IgD-negative memory B cell (primary cell): ENCODE measurements at regions not wholly inside any gene's neighbourhood (a gene's known extent, or its start where the extent isn't known, plus 50 kb on each side); places are given as distances from the start of the nearest gene placed in this dataset.

Experiments
- H3K27ac Mint-ChIP-seq, 3 donors: one replicate each; pipeline ENCODE4 v1.8.0; 2020 to 2022; ENCODE audit warnings: mild to moderate bottlenecking in 3 of 3, mixed read lengths in 3 of 3, moderate library complexity in 1 of 3
- H3K27me3 Mint-ChIP-seq: one replicate; pipeline ENCODE4 v1.8.0; 2021; ENCODE audit warnings: mixed read lengths
- H3K36me3 Mint-ChIP-seq: one replicate; pipeline ENCODE4 v1.8.0; 2020; ENCODE audit warnings: mild to moderate bottlenecking, mixed read lengths
- H3K4me1 Mint-ChIP-seq, 3 donors: one replicate each; pipeline ENCODE4 v1.8.0; 2020 to 2022; ENCODE audit warnings: mixed read lengths in 3 of 3, mild to moderate bottlenecking in 1 of 3
- H3K4me3 Mint-ChIP-seq, 4 donors: one replicate each; pipeline ENCODE4 v1.8.0; 2020 to 2022; ENCODE audit warnings: mild to moderate bottlenecking in 4 of 4, mixed read lengths in 4 of 4, moderate library complexity in 3 of 4
- H3K9me3 Mint-ChIP-seq, 3 donors: one replicate each; pipeline ENCODE4 v1.8.0; 2020 to 2021; ENCODE audit warnings: mixed read lengths in 3 of 3, mild to moderate bottlenecking in 1 of 3

DNA sequence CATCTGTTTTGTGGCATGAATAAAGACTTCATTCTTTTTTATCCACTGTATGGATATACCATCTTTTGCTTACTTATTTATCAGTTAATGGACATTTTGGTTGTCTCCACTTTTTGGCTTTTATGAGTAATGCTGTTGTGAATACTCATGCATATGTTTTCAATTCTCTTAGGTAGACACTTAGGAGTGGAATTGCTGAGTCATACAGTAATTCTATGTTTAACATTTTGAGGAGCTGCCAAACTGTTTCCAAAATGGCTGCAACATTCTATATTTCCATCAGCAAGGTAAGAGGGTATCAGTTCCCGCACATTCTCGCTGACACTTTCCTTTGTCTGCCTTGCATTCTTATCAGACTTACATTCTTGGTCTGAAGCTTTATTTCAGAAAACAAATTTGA, 191.1 kb downstream of the WNT5A start:
- Mint-ChIP-seq H3K36me3 (no peaks in the 10 kb centered on the region), H3K9me3 (peaks cover 1 to 14% (median 6%) of the 10 kb centered on the region in 3 donors), H3K27me3 (no peaks in the 10 kb centered on the region), H3K4me3 (no peak overlapping the region), H3K27ac (no peak overlapping the region), H3K4me1 (no peaks in the 10 kb centered on the region)

DNA sequence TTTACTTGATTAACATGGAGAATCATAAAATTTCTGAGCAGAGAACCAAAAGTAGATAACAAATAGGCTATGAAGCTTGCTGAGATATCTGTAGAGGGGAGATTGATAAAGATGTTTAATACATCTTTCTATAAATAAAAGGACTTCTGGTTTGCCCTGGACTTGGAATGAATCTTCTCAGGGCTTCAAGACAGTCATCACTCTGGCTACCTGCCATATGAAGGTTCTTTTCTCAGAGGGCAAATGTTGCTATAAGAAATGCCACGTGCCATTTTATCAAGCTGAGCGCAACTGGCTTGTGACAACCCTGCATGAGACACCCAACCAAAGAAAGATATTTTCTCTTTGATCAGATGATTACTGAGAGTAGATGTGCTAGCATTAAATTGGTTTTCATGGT, 192.5 kb downstream of the WNT5A start:
- H3K27ac Mint-ChIP-seq = no peak overlapping the region
- no peaks in the 10 kb centered on the region for H3K27me3 Mint-ChIP-seq
- no peaks in the 10 kb centered on the region for H3K4me1 Mint-ChIP-seq

DNA sequence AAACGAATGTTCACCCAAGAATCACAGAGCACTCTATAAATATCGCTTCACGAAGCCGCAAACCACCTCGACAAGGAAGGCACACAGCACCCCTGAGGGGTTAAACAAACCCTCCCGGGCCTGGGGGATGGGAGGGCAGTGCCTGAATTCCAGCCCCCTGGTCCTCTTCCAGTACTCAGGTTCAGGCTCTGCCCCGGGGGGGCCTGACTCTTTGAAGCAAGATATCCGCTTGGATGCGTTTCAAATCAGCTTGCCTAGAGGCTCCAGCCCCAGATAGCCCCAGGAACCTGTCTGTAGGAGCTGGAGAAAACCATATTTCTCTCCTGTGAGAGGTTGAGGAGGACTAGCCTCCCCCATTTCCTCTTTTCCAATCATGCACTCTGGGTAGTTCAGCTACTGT, 194.7 kb downstream of the WNT5A start:
- Mint-ChIP-seq H3K4me3 (peak overlapping the region in 1 of 4 donors; percentile 39), H3K27me3 (no peaks in the 10 kb centered on the region), H3K36me3 (no peaks in the 10 kb centered on the region), H3K4me1 (no peaks in the 10 kb centered on the region), H3K9me3 (peaks cover 0 to 7% (median 1%) of the 10 kb centered on the region in 3 donors), H3K27ac (no peak overlapping the region)

More for the DNA sequence above, 192.5 kb downstream of the WNT5A start:
- no peaks in the 10 kb centered on the region for H3K36me3 Mint-ChIP-seq
- H3K4me3 Mint-ChIP-seq = no peak overlapping the region
- peaks cover 0 to 12% (median 3%) of the 10 kb centered on the region in 3 donors for H3K9me3 Mint-ChIP-seq

DNA sequence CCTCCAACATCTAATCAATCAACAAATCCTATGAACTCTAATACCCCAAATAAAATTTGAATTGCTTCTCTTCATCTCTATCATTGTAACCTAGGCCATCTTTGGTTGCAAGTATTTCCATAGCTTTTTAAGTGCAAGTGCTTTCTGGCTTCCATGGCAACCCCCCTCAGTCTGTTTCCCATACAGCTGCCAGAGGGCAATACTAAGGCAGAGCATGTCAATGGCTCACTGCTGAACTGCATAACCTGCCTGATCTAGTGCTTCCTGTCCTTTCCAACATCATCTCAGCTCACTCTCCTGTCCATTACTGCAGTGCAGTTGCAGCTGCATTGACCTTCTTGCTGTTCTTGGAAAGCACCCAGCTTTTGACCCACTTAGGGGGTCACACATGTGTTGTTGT, 198.4 kb downstream of the WNT5A start:
- H3K9me3 Mint-ChIP-seq = peaks cover 0 to 4% (median 0%) of the 10 kb centered on the region in 3 donors
- no peaks in the 10 kb centered on the region for H3K4me1 Mint-ChIP-seq
- no peaks in the 10 kb centered on the region for H3K36me3 Mint-ChIP-seq
- no peaks in the 10 kb centered on the region for H3K27me3 Mint-ChIP-seq
- H3K27ac Mint-ChIP-seq = no peak overlapping the region
- H3K4me3 Mint-ChIP-seq = no peak overlapping the region

DNA sequence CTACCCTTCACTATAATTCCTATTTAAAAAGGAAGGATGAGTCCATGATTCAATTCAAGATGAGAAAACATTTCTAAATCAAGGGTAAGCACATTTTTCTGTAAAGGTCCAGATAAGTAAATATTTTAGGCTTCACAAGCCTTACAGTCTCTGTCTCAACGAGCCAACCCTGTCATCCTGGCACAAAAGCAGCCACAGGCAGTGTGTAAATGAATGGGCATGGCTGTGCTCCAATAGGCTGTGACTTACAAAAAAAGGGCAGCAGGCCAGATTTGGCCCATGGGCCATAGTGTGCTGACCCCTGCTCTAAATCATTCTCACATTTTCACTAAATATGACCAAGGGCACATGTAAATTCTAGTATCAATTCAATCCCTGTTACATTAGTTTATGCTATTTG, 200.4 kb downstream of the WNT5A start:
- Mint-ChIP-seq H3K4me3 (no peak overlapping the region), H3K27ac (no peak overlapping the region), H3K36me3 (no peaks in the 10 kb centered on the region), H3K4me1 (no peaks in the 10 kb centered on the region), H3K9me3 (peaks cover 0 to 4% (median 0%) of the 10 kb centered on the region in 3 donors), H3K27me3 (no peaks in the 10 kb centered on the region)

DNA sequence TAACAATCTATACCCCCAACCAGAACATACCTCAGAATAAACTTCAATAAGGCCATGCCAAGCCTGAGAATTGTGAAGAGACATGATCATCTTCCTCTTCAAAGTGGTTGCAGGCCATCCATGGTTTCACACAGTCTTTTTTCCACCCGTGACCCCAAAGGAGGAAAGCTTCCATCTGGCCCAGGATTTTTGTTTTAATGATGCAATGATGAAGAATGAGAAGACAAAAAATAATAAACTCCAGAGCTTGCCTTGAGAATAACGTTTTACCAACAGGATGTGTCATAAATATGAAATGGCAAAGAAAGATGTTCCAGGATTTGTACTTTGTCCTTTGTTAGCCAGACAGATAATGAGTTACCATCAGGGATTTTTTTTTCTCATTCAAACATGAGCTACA, 201.9 kb downstream of the WNT5A start:
- Mint-ChIP-seq H3K4me1 (no peaks in the 10 kb centered on the region), H3K36me3 (no peaks in the 10 kb centered on the region), H3K4me3 (no peak overlapping the region), H3K27ac (no peak overlapping the region), H3K9me3 (peaks cover 0 to 4% (median 0%) of the 10 kb centered on the region in 3 donors), H3K27me3 (no peaks in the 10 kb centered on the region)

DNA sequence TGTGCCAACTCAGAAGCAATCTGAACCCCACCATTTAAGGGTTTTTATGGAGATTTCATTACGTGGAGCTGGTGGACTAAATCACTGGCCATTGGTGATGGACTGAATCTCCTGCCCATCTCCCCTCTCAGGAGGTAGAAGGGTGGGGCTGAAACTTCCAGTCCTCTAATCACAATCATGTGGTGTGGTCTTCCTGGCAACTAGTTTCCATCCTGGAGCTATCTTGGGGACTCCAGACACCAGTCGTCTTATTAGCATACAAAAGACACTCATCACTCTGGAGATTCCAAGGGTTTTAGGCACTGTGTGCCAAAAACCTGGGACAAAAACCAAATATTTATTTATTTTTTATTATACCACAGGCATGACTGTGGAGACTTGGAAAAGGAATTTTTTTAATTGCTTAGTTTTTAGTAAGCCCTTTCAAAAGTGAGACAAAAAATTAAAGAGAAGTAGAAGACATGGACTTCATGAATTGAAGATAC, 203.6 kb downstream of the WNT5A start:
- Mint-ChIP-seq H3K27ac (no peak overlapping the region), H3K36me3 (no peaks in the 10 kb centered on the region), H3K9me3 (peaks cover 0 to 5% (median 4%) of the 10 kb centered on the region in 3 donors), H3K4me3 (no peak overlapping the region), H3K27me3 (no peaks in the 10 kb centered on the region), H3K4me1 (no peaks in the 10 kb centered on the region)

DNA sequence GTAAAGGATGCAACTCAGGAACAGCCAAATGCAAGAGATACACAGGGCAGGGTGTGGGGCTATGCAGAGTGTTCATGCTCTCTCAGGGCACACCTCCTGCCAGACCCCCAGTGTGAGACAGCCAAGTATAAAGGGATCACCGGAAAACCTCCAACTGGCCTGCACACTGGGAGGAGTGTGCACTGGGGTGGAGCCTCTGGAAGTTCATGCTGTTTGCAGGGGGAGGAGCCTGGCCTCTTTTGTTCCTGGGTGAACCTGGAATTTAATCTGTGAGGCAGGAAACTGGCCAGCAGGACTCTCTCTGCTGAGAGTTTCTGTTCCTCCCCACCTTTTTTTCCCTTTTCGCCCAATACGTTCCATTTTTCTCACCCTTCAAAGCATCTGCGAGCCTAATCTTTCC, 204.1 kb downstream of the WNT5A start:
- Mint-ChIP-seq H3K4me3 (no peak overlapping the region), H3K36me3 (no peaks in the 10 kb centered on the region), H3K4me1 (no peaks in the 10 kb centered on the region), H3K27me3 (no peaks in the 10 kb centered on the region), H3K27ac (no peak overlapping the region), H3K9me3 (peaks cover 0 to 5% (median 4%) of the 10 kb centered on the region in 3 donors)

DNA sequence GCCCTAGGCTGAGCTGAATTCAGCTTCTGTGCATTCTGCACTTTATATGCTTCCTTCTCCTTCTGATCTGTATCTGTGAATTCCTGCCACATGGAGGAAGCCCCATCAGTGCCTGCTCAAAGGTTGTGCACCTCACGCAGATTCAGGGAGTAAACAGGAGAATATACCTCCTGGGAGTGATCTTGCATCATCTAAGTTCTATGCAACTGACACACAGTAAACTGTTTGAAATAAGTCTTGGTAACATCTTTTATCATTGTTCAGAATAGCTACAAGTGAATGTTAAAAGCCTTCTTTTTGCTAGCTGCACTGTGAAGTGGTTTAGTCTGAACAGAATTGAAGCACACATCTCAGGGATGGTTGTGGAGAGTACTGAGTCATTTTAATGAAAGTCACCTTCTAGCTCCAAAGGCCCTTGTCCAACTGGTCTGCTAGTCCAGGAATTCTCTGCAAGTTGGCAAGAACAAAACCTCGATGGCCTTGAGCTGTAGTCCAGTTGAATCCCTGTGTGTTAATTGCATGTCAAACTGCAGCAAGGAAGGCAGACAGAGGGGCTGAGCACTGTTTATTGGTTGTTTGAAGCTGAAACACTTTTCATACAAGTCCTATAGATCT, 215.0 kb downstream of the WNT5A start:
- H3K9me3 Mint-ChIP-seq = peaks cover 0 to 5% (median 2%) of the 10 kb centered on the region in 3 donors
- no peak overlapping the region for H3K27ac Mint-ChIP-seq
- H3K4me3 Mint-ChIP-seq = no peak overlapping the region
- H3K27me3 Mint-ChIP-seq = no peaks in the 10 kb centered on the region
- no peaks in the 10 kb centered on the region for H3K4me1 Mint-ChIP-seq
- H3K36me3 Mint-ChIP-seq = no peaks in the 10 kb centered on the region

DNA sequence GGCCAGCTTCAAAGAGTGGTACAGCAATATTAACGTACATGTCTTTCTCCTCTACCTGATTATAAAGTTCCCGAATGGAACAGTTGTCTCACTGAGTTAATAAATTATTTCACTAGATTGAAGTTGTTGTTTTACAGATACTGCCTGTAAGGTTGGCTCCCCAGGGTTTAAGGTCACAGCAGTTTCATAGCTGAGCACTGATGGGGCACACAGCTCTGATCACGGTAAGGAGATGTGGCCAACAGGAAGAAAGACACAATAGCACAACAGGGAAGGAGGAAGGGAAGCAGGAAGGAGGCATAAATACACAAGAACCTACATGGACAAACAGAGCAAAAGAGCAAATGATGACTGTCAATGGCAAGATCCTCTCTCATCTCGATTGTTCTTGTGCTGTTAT, 215.6 kb downstream of the WNT5A start:
- Mint-ChIP-seq H3K27ac (no peak overlapping the region), H3K36me3 (no peaks in the 10 kb centered on the region), H3K27me3 (no peaks in the 10 kb centered on the region), H3K9me3 (peaks cover 0 to 5% (median 2%) of the 10 kb centered on the region in 3 donors), H3K4me3 (no peak overlapping the region), H3K4me1 (no peaks in the 10 kb centered on the region)

DNA sequence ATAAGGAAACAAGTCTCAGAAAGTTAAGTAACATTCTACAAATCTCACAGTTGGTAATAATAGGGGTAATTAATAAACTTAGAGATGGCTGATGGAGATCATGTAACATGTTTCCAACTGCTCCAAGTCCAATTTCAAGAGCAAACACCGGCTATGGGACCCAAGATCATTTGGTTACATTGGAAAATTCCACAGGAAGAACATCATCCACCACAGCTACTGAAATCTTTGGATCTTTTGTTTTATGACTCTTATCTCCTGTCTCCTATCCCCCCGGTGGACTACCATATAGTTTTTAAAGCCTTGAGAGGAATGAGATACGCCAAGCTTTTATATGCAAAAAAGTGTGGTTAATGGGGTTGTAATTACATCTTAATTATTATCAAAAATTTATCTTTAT, 216.1 kb downstream of the WNT5A start:
- Mint-ChIP-seq H3K4me1 (no peaks in the 10 kb centered on the region), H3K9me3 (peaks cover 0 to 5% (median 2%) of the 10 kb centered on the region in 3 donors), H3K27ac (no peak overlapping the region), H3K4me3 (no peak overlapping the region), H3K27me3 (no peaks in the 10 kb centered on the region), H3K36me3 (no peaks in the 10 kb centered on the region)

DNA sequence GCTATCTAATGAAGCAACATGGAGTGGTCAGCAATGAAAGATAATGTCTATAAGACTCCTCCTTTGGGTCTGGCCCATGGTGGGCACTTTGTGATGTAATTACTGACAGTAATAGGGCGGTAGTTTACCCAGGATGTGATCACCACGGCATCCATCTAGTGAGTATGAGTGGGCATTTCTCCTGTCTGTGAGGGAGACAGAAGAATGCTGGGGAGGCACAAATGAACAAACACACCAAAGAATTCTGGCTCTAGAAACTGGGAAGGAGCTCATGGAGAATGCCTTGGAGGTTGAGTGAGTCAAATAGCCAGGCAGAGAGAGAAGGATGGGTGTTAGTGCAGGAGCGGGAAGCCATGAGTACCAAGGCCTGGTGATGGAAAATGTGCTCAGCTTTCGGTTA, 217.5 kb downstream of the WNT5A start:
- no peaks in the 10 kb centered on the region for H3K4me1 Mint-ChIP-seq
- H3K27ac Mint-ChIP-seq = no peak overlapping the region
- H3K9me3 Mint-ChIP-seq = peaks cover 0 to 2% (median 0%) of the 10 kb centered on the region in 3 donors
- peak overlapping the region in 1 of 4 donors; percentile 2 for H3K4me3 Mint-ChIP-seq
- H3K36me3 Mint-ChIP-seq = no peaks in the 10 kb centered on the region
- H3K27me3 Mint-ChIP-seq = no peaks in the 10 kb centered on the region

DNA sequence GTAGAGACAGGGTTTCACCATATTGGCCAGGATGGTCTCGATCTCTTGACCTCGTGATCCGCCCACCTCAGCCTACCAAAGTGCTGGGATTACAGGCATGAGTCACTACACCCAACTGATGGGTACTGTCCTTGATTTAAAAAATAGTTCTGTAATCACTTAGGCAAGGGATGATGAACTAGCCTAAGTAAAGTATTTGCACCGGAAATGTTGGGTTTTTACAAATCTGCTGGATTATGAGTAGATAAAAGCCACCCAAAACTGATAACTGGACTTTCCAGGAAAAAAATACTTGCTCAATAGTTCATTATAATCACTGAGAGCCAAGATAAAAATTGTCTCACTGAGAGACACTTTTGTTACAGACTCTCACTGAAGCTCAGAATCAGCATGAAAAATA, 218.0 kb downstream of the WNT5A start:
- H3K9me3 Mint-ChIP-seq = peaks cover 0 to 2% (median 0%) of the 10 kb centered on the region in 3 donors
- H3K4me1 Mint-ChIP-seq = no peaks in the 10 kb centered on the region
- no peak overlapping the region for H3K4me3 Mint-ChIP-seq
- no peaks in the 10 kb centered on the region for H3K27me3 Mint-ChIP-seq
- H3K27ac Mint-ChIP-seq = no peak overlapping the region
- H3K36me3 Mint-ChIP-seq = no peaks in the 10 kb centered on the region

DNA sequence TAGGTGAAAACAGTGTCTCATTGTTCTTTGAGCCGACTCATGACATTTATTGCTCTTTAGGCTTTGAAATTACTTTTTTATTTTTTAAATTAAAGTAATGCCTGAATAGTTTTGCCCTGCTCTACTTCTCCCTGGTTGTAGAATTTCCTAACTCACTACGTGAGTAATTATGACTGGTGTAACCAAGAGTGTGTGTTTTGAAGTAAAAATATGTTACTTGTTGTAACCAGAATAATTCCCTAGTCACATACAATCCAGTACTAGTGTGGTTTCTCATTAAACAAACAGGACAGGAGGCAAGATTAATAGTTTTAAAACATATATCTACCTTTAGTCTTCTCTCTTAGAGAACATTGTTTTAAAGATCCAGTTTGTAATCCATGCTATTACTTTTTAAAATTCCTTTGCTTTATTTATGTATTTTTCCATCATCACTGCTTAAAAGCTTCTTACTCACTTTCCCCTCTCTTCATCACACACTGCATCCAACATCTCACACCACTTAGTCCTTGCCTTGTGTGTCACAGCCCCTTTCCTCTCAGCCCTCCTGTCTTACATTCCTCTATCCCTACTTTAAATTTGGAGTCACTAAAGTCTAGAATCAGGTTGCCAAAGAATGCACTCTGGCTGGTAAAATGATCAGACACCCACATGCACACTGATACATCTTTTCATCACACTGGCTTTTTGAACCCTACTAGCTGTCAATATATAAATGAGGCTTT, 219.7 kb downstream of the WNT5A start:
- Mint-ChIP-seq H3K4me3 (peak overlapping the region in 1 of 4 donors; percentile 26), H3K27me3 (no peaks in the 10 kb centered on the region), H3K9me3 (peaks cover 0 to 2% (median 2%) of the 10 kb centered on the region in 3 donors), H3K36me3 (no peaks in the 10 kb centered on the region), H3K27ac (no peak overlapping the region), H3K4me1 (no peaks in the 10 kb centered on the region)

DNA sequence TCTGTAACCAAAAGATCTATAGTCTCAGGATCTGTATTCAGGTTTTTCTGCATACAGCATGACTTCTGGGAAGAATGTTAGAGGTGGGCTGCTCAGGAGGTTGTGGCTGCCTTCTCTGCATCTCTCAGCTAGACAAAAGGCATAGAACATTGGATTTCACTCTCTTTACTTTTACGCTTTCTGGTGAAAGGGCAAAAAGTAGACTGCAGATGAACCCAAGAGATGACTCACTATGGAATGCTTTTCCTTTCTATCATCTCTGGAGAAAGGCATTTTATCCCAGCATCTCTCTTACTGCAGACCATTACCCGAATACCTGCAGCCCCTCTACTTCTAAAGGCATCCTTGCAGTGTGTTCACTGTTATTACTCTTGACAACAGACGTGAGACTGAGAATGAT, 222.2 kb downstream of the WNT5A start:
- no peaks in the 10 kb centered on the region for H3K4me1 Mint-ChIP-seq
- no peaks in the 10 kb centered on the region for H3K27me3 Mint-ChIP-seq
- no peak overlapping the region for H3K27ac Mint-ChIP-seq
- no peaks in the 10 kb centered on the region for H3K36me3 Mint-ChIP-seq
- no peak overlapping the region for H3K4me3 Mint-ChIP-seq
- peaks cover 0 to 2% (median 0%) of the 10 kb centered on the region in 3 donors for H3K9me3 Mint-ChIP-seq

DNA sequence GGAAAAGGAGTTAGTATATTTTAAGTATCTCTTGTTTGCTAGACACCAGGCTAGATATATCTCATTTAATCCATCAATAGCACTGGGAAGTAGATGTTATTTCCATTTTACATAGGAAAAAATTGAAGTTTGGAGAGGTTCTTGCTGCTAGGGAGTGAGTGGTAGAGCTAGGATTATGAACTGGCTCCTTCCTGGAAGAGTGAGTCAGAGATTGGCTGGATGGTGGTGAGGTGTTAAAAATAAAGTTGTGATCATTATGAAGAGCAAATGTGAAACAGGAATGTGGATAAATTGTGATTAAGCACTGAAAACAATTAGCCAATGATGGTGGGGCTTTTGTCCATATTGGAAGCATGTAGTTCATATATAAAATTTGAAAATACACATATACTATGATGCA, 234.2 kb downstream of the WNT5A start:
- Mint-ChIP-seq H3K4me1 (no peaks in the 10 kb centered on the region), H3K9me3 (peaks cover 6 to 10% (median 10%) of the 10 kb centered on the region in 3 donors), H3K27ac (no peak overlapping the region), H3K36me3 (no peaks in the 10 kb centered on the region), H3K4me3 (no peak overlapping the region), H3K27me3 (no peaks in the 10 kb centered on the region)
